Kasumi-1 (cell line): ENCODE measurements at regions not wholly inside any gene's neighbourhood (a gene's known extent, or its start where the extent isn't known, plus 50 kb on each side); places are given as distances from the start of the nearest gene placed in this dataset.

ENCODE experiments used
- DNase-seq, 2 experiments: peaks; one replicate each; lab custom pipeline; 2025; lab: John Stamatoyannopoulos, UW

DNA sequence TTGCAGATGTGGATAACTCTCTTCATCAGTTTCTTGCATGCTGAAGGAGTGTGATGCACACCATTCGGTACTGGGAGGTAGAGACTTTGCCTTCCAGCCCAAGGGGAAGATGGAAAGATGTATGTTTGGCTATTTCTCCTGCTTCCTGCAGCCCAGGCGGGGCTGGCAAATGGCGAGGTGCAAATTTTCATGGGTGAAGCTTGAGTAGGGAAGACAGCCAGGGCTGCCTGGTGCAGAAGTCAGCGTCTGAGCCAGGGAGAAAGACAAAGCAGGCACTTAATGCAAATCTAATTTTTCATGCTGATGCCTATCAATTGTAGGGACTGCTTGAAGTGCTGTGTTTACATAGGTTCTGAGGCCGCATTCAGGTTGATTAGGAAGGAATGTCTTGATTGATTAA is 384.7 kb upstream of the EEF2KMT start:
- no peak for DNase-seq

DNA sequence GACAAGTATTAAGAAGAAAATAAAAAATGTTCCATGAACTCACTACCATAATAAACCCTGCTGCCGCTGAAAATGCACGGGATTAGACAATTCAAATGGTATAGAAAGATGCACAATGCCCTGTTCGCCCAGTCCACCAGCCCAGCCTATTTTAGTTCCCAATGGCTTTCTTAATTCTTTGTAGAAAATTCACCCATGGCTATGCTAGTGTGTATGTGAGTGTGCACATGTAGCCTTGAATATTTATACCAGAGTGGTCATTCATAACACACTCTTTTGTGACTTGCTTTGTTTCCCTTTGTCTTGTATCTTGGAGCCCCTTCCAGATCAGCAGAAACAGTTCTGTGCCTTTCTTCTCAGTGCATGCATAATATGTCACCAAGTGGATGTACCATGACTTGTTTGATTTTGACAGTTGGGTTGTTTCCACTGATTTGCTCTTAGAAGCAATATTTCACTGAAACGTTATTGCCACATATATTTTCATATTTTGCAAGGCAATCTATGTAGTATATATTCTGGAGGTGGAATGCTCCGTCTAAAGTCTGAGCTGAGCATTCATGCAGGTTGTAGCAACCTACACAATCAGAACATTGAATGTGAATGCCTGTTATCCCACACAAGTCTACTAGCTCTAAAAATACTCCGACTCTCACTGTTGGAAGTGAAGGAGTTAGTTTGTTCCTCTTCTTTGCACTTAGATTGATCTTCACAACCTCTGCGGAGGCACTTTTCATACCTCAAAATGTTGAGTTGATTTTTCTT is 383.0 kb upstream of the EEF2KMT start:
- DNase-seq: no peak

DNA sequence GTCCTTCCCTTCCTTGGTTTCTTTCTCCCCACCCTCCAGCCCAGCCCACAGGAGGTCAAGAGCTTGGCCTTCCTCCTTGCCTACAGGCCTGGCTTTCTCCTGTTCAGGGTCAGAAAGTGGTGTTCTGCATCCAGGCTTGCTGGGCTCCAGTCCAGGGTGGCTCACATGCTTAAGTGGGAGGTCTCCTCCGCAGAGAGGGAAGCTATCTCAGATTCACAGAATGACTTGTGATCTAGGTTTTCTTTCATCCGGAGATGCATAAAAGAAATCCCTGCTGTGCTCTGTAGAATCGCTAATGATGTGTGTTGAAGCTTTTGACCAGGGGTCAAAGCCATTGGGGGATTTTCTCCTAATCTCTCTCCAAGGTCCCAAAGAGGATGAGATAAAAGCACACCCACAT is 382.3 kb upstream of the EEF2KMT start:
- DNase-seq: no peak

DNA sequence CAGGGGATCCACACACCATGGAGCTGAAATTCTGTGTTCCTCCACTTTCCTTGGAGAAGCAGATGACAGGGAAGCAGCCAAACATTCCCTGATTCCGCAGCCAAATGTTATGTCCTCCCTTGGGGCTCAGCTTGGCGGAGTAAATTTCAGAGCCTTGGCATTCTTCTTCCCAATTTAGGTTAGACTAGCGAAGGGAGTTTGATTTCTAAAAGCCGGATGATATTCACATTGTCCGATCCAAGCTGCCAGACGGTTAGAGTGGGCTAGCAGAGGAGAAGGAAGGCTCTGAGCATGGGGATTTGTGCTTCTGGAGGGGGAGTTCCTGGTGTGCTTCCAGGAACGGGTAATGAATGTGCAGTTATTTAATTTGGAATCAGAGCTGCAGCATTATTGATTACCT is 380.4 kb upstream of the EEF2KMT start:
- DNase-seq: no peak

DNA sequence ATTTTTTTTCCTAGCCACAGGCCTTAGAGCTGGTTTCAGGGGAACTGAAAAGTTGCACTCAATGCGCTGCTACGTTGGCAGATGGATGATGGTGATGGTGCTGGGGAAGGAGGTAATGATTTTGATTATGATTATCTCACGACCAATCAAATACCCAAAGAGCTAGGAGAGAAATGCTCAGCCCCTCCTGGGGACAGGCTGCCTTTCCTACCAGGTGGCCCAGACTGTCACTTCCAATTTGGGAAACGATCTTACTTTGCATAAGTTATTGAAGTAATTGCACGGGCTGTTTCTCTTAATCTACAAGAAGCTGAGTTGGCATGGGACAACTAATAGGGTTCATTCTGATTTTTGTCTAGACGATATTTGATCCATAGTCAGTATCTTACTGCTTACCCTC is 379.7 kb upstream of the EEF2KMT start:
- DNase-seq: no peak

DNA sequence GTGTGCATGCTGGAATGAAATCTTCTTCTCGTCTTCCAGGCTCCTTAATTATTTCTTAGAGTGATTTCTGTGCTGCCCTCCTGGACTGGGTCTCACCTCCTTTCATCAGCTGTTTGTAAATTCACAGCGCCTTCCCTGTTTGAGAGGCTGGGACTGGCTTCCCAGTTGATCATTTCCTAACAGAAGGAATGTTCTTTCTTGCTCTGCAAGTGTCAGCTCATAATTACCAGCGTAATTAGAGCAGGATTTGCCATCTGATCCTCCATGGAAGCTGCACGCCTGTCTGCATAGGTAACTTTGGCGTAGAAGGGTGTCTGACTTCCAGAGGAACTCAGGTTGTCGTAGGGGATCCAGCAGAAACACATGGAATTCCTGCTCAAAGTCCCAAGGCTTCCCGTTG is 375.0 kb upstream of the EEF2KMT start:
- no peak for DNase-seq

DNA sequence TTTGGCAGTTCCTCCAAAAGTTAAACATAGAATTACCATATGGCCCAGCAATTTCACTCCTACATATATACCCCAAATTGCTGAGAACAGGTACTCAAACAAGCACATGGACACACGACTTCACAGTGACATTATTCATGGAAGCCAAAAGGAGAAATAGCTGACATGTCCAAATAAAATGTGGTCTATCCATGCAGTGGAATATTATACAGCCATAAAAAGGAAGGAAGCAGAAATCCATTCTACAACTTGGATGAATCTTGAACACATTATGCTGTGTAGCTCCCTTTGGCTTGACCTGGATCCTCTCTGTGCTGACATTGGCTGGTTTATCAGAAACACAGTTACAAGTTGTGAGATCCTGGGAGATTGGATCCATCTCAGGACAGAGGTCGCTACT is 370.9 kb upstream of the EEF2KMT start:
- no peak for DNase-seq

DNA sequence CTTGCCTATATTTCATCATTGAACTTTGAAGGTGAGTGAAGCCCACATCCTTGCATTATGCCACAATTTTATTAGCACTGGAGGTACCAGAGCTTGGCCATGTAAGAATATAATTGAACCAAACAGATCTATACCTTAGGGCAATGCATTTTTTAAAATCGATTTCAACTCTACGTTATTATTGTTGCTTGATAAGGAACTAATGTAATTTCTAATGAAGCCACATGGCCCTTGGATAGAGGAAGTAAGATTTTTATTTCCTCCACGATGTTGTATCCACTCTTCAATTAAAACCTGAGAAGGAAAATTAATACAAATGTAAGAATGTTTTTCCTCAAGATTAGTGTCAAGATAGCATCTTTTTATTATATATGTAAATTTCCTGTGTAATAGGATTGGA is 370.0 kb upstream of the EEF2KMT start:
- DNase-seq: no peak

DNA sequence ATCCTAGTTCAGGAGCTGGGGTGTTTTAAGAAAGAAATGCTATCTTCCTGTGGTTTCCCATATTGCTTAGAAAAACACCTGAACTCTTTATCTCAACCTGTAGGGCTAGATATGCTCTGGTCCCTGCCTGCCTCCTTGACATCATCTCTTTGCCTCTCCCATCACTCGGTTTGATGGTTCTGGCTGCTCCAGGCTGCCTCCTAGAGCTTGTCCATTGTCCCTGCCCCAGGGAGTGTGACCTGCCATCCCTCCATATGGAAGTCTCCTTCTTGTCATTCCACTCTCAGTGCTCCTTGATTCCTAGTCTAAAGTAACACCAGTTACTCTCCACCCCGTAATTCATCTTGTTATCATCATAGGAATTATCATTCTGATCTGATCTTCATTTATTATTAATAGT is 369.0 kb upstream of the EEF2KMT start:
- DNase-seq: no peak

DNA sequence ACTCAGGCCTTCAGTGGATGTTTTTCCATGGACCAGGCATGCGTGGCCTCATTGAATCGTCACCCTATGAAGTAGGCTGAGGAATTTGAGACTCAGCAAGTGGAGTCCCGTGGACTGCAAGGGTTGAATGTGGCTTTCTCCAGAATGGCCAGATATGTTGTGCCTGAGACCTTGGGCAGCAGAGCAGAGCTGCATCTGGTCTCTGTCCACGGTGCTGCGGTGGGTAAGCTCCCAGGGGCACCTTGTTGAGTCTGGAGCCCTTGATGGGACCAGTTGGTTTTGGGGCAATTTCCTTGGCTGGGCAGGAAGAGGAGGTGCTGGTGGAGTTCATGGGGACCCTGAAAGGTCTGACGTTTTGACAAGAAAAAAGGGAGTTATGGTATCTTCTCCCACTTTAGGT is 368.1 kb upstream of the EEF2KMT start:
- no peak for DNase-seq

DNA sequence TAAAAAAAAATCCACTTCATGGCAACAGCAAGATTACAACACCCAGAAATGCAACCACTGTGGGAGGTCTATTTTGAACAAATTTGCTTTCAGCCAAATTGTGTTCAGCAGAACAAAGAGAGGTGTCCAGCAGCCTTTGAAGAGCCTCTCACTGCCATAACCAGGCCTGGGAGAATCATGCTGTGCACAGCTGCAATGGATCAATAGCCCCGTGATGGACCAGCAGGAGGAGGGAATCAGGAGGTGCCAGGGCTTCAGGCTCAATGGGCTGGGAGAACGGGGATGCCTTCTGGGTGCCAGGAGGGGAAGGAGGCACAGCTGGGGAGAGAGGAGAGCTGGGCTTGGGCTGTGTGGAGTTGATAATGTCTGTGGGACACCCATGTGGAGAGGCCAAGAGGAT is 366.2 kb upstream of the EEF2KMT start:
- no peak for DNase-seq

DNA sequence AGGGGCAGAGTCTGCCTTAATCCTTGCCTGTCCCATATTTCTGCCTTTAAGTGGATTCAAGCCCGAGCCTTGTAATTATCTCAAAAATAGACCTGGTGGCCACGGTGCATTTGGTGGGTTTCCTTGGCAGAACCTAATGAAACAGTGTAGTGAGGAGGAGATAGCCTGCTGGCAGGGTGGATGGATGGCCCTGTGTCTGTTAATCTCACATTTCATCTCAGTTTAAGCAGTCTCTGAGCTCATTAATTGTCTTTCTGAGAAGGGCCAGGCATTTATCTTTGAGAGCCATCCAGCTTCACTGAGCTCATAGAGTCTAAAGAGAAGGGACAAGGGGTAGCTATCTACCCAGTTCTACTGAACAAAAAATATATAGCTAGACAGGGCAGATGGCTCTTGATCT is 364.0 kb upstream of the EEF2KMT start:
- no peak for DNase-seq

DNA sequence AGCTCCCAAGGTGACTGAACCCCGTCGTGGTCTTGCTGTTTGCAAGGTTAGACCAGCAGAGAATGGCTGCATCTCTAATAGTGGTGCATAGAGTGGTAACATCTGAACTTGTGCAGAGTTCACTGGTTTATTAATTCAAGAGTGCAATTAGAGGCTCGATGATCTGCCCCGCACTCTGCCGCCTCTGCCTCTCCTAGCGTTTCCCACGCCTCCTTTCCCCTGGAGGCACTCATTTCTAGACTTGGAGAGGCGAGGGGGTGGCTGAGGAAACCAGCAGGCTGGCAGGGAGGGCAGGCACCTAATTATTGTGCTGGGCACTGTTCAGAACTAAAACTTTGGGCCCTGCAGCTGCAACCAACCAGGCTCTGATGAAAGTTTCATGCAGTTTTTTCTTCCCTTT is 363.5 kb upstream of the EEF2KMT start:
- DNase-seq: no peak

DNA sequence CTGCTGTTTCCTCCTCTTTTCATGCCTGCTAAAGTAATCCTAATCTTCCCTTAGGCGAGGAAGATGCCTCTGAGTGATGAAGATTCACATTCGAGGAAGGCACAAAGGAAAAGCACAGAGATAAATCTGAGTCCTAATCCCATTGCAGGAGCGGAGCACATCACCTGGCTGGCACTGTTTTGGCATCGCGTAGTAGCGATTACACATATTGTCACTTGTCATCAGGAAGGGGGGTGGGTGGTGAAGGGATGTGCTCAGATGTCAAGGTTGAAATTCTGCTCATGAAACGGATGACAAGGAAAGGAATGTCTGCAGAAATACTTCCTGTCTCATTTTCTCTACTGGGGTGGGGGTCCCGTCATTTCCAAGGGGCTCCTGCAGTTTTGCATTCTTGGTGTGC is 363.1 kb upstream of the EEF2KMT start:
- no peak for DNase-seq

DNA sequence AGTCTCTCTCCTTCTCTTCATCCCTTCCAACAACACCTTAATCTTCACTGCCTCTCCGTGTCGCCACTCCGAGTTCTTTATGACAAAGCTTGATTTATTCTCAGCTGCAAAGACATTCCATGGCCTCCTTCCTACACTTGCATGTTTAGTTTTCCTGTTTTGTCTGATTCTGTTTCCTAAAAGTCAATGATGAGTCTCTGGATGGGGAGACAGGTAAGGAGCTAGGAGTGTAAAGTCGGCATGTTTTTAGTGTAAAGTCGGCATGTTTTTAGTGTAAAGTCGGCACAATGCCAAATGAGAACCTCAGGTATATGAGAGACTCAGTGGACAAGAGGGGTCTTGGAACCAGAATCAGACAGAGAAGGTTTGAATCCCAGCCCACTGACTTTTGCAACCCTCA is 362.3 kb upstream of the EEF2KMT start:
- no peak for DNase-seq

DNA sequence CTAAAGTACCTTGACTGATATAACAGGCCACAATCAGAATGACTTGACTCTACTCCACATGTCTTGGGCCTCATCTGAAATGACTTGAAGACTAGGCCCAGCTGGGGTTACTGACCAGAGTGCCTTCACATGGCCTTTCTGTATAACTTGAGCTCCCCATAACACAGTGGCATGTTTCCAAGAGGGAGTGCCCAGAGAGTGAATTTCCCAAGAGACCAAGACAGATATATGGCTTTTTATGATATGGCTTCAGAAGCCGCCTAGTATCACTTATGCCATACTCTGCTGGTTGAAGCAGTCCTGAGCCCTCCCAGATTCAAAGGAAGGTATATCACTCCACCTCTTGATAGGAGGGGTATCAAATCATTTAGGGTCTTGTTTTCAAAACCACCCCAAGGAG is 357.5 kb upstream of the EEF2KMT start:
- no peak for DNase-seq

DNA sequence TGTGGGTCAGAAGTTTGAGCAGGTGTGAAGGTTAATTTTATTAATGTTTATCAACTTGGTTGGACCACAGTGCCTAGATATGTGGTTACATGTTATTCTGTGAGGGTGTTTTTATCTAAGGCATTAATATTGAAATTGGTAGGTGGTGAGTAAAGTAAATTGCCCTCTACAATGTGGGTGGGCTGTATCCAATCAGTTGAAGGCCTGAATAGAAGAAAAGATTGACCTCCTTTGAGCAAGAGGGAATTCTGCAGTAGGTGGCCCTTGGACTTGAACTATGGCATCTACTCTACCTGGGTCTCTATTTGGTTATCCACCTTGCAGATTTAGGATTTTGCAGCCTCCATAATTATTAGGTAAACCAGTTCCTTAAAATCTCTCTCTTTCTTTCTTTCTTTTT is 356.8 kb upstream of the EEF2KMT start:
- DNase-seq: no peak

DNA sequence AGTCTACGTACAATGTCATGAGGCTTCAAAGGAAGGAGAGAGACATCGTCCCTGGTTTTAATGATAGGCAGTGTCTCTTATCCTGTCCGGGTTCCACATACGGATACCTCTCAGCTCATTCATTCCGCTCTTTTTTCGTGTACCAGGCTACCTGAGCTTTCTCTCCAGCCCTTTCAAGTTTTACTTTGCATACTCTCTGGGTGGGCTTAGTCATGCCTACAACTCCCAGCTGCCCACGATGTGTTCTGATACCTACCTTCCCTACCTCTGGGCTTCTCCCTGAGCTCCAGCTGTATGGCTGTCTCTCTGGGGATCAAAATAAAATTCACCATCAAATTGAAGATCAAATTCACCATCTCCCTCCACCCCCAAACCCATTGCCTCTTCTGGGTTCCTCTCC is 354.0 kb upstream of the EEF2KMT start:
- no peak for DNase-seq

DNA sequence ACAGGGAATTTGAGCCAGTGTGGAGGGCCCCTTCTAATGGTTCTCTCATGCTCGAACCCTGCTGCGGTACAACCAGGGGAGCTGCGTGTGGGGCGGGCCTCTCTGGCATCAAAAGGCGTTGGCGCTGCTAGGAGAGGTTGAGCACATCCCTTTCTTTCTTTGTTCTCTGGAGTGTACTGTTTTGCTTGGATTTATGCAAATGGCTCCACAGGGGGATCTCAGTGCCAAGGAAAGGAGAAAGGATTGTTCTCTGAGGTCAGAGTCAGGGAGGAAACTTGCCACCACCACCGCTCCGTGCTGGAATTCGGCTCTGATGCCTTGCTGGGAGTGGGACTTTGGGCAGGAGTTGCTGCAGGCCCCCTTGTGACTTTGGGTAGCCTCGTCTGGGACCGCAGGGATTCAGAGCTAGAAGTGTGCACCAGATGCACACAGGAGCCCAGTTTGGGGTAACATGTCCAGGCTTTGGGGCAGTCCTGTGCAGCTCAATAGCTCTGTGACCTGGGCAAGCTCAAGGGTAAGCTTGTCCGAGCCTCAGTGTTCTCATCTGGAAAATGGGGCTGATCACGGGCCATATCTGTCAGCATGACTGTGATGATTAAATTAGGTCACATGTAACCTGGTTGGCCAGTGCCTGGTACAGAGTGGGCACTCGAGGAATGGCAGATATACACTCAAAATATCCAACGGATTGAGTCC is 353.0 kb upstream of the EEF2KMT start:
- no peak for DNase-seq

DNA sequence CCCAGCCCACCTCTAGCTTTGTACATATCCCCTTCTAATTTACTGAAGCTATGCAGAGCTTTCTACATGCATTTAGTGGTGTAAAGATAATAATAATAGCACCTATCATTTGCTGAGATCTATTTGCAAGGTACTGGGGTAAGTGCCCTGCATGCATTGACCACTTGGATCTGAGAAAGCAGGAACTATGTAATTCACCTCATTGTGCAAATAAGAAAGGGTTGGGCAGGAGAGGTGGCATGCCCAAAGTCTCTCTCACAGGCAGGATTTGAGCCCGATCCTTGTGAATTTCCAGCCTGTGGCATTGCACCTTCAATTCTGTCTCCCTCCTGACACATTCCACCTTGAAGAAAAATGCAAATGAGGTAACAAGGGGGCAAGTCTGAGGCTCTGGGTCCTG is 352.3 kb upstream of the EEF2KMT start:
- no peak for DNase-seq

DNA sequence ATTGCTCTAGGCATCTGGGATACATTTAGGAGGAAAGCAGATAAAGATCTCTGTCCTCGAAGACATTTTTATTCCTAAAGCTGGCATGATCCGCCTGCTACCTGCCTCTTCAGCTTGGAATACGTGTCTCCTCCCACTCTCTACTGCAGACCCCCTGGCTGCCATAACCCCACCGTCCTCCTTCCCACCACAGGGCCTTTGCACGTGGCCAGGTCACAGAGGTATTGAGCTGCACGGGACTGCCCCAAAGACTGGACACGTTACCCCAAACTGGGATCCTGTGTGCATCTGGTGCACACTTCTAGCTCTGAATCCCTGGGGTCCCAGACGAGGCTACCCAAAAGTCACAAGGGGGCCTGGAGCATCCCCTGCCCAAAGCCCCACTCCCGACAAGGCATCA is 351.2 kb upstream of the EEF2KMT start:
- DNase-seq: no peak

DNA sequence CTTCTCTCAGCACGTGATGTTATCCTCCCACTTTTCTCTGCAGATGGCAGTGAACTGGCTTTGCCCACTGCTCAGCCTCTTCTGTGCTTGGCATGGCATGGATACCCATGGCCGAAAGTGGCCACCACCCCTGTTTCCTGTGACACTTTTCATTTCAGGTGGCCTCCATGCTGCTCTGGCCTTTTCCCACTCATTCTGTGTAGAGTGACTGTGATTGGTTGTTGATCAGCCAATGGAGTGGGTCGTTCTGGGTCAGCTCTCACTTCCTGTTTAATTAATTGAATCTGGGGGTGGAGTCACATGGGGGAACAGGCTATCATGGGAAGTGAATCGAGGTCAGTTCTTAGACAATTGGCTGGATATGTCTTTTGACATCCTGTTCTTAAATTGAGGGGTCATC is 350.1 kb upstream of the EEF2KMT start:
- DNase-seq: no peak

DNA sequence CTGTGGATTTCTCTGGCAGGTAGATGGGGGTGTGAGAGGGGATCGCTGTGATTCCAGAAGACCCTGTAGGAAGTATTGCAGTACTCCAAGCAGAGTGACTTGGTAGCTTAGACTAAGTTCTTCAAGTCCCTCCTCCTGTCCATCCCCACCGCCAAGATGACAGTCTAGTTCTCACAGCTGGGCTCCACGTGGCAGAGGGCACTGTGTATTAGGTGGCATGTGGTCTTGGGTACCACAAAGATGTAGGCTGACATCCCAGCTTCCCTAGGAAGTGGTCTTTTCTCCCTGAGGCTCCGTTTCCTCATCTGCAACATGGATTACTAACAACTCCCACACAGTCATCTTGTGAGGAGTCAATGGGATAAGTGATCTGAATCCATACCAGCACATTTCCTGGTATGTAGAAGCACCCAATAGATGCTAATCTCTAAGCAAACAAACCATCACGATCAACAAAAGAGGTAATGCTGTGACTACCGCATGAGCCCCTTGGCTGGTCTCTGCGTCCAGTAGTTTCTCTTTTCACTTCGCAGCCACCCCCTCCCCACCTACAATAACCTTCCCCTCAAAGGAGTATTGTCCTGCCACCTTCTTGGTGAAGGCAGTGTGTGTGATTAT is 349.1 kb upstream of the EEF2KMT start:
- DNase-seq: no peak

DNA sequence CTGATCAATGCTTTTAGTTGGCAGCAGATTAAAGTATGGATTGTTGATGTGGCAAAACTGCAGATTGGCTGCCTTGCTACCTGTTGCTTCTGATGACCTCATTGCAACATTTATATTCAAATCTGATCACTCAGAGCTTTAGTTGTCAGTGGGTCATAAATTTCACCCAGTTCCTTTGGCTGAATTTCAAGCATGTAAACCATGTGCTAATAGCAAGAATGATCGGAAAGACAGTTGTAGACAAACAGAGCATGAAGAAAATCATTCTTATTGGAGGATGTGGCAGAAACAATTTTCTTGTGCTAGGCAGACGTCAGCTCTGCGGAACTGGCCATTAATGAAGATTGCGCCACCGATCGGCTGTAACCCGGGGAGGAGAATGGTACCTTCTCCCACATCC is 346.6 kb upstream of the EEF2KMT start:
- DNase-seq: no peak
